ENCODE measurements at regions not wholly inside any gene's neighbourhood (a gene's known extent, or its start where the extent isn't known, plus 50 kb on each side); places are given as distances from the start of the nearest gene placed in this dataset.

- no peak for DNase-seq (ENCODE audit: low spot score)
These were observed 563.3 kb upstream of the SORCS1 start for GRCh38 chr10:107727767-107728317.

- no peak for DNase-seq (ENCODE audit: low spot score)
These were observed 554.4 kb upstream of the SORCS1 start for GRCh38 chr10:107718864-107719263.

- no peak for DNase-seq (ENCODE audit: low spot score)
These were observed 552.5 kb upstream of the SORCS1 start for GRCh38 chr10:107717046-107717445.

GRCh38 chr10:107715565-107715964 lies 551.1 kb upstream of the SORCS1 start:
- no peak for DNase-seq (ENCODE audit: low spot score)

- no peak for DNase-seq (ENCODE audit: low spot score)
These were observed 544.5 kb upstream of the SORCS1 start for GRCh38 chr10:107708981-107709380.

- DNase-seq (ENCODE audit: low spot score), result no peak
These were observed 541.7 kb upstream of the SORCS1 start for GRCh38 chr10:107706096-107706725.

- no peak for DNase-seq (ENCODE audit: low spot score)
These were observed 537.4 kb upstream of the SORCS1 start for GRCh38 chr10:107701943-107702342.

GRCh38 chr10:107692072-107692471 lies 527.6 kb upstream of the SORCS1 start:
- no peak for DNase-seq (ENCODE audit: low spot score)

- no peak for DNase-seq (ENCODE audit: low spot score)
These were observed 524.8 kb upstream of the SORCS1 start for GRCh38 chr10:107689323-107689722.

- no peak for DNase-seq (ENCODE audit: low spot score)
These were observed 523.2 kb upstream of the SORCS1 start for GRCh38 chr10:107687701-107688100.

GRCh38 chr10:107686095-107686494 lies 521.6 kb upstream of the SORCS1 start:
- DNase-seq (ENCODE audit: low spot score), result no peak

- DNase-seq (ENCODE audit: low spot score), result no peak
These were observed 507.5 kb upstream of the SORCS1 start for GRCh38 chr10:107671960-107672359.

GRCh38 chr10:107666214-107666613 lies 501.7 kb upstream of the SORCS1 start:
- DNase-seq (ENCODE audit: low spot score), result no peak

GRCh38 chr10:107665459-107665858 lies 501.0 kb upstream of the SORCS1 start:
- DNase-seq (ENCODE audit: low spot score), result no peak

GRCh38 chr10:107657851-107658250 lies 493.3 kb upstream of the SORCS1 start:
- DNase-seq (ENCODE audit: low spot score), result no peak

- no peak for DNase-seq (ENCODE audit: low spot score)
These were observed 492.4 kb upstream of the SORCS1 start for GRCh38 chr10:107656932-107657331.

- peak; percentile 20 for DNase-seq (ENCODE audit: low spot score)
These were observed 489.4 kb upstream of the SORCS1 start for GRCh38 chr10:107653832-107654287.

- no peak for DNase-seq (ENCODE audit: low spot score)
These were observed 486.4 kb upstream of the SORCS1 start for GRCh38 chr10:107650939-107651338.

GRCh38 chr10:107649249-107649648 lies 484.7 kb upstream of the SORCS1 start:
- DNase-seq (ENCODE audit: low spot score), result no peak

GRCh38 chr10:107647462-107647861 lies 483.0 kb upstream of the SORCS1 start:
- DNase-seq (ENCODE audit: low spot score), result no peak

GRCh38 chr10:107631876-107632275 lies 467.4 kb upstream of the SORCS1 start:
- no peak for DNase-seq (ENCODE audit: low spot score)

GRCh38 chr10:107626862-107627261 lies 462.4 kb upstream of the SORCS1 start:
- no peak for DNase-seq (ENCODE audit: low spot score)

- DNase-seq (ENCODE audit: low spot score), result no peak
These were observed 458.8 kb upstream of the SORCS1 start for GRCh38 chr10:107623292-107623691.

GRCh38 chr10:107619139-107619538 lies 454.6 kb upstream of the SORCS1 start:
- no peak for DNase-seq (ENCODE audit: low spot score)
